HG02623 (cell line): ENCODE measurements at regions not wholly inside any gene's neighbourhood (a gene's known extent, or its start where the extent isn't known, plus 50 kb on each side); places are given as distances from the start of the nearest gene placed in this dataset.
"Not testable (repeated sequence)": the region's sequence is repeated elsewhere in the genome, so short reads cannot be mapped to it uniquely, and the experiment has no call there.

Experiments
- ATAC-seq: cut with Tn5 transposase; IDR thresholded peaks from one replicate; pipeline ENCODE4 v1.9.1; 2021; ENCODE audit warnings: moderate library complexity; ENCODE audit not compliant: unreplicated experiment

GRCh38 chr9:40909821-40910220 lies 218.7 kb downstream of the FOXD4L6 start:
- no peak for ATAC-seq

GRCh38 chr9:40909111-40909510 lies 219.4 kb downstream of the FOXD4L6 start:
- not testable (repeated sequence) for ATAC-seq

GRCh38 chr9:40907657-40908624 lies 220.5 kb downstream of the FOXD4L6 start:
- ATAC-seq: no peak

- not testable (repeated sequence) for ATAC-seq
Measured at GRCh38 chr9:40906879-40907278, 221.6 kb downstream of the FOXD4L6 start.

- not testable (repeated sequence) for ATAC-seq
Measured at GRCh38 chr9:40892315-40892714, 236.2 kb downstream of the FOXD4L6 start.

GRCh38 chr9:40885858-40886257 lies 242.6 kb downstream of the FOXD4L6 start:
- ATAC-seq: not testable (repeated sequence)

- not testable (repeated sequence) for ATAC-seq
Measured at GRCh38 chr9:40884902-40885490, 243.5 kb downstream of the FOXD4L6 start.

- no peak for ATAC-seq
Measured at GRCh38 chr9:40884072-40884901, 244.2 kb downstream of the FOXD4L6 start.

GRCh38 chr9:40883423-40884071 lies 244.9 kb downstream of the FOXD4L6 start:
- not testable (repeated sequence) for ATAC-seq

- not testable (repeated sequence) for ATAC-seq
Measured at GRCh38 chr9:40873753-40874295, 254.7 kb downstream of the FOXD4L6 start.

GRCh38 chr9:40868437-40868836 lies 260.0 kb downstream of the FOXD4L6 start:
- ATAC-seq: not testable (repeated sequence)
